Cardiac septum (tissue), 1 donor: ENCODE measurements at regions not wholly inside any gene's neighbourhood (a gene's known extent, or its start where the extent isn't known, plus 50 kb on each side); places are given as distances from the start of the nearest gene placed in this dataset.
"Not testable (repeated sequence)": the region's sequence is repeated elsewhere in the genome, so short reads cannot be mapped to it uniquely, and the experiment has no call there.

Experiments
- DNase-seq: peaks from one replicate; pipeline ENCODE4 v3.0.0-alpha.2; 2020; ENCODE audit warnings: low spot score
- intact Hi-C: fragments of 100-400 bp; cut with DNase I; formaldehyde crosslinking; loops from one replicate; pipeline ENCODE4 v1.14.0; 2022
- donor health status: DM: no; HTN: no; CAD: no.

DNA sequence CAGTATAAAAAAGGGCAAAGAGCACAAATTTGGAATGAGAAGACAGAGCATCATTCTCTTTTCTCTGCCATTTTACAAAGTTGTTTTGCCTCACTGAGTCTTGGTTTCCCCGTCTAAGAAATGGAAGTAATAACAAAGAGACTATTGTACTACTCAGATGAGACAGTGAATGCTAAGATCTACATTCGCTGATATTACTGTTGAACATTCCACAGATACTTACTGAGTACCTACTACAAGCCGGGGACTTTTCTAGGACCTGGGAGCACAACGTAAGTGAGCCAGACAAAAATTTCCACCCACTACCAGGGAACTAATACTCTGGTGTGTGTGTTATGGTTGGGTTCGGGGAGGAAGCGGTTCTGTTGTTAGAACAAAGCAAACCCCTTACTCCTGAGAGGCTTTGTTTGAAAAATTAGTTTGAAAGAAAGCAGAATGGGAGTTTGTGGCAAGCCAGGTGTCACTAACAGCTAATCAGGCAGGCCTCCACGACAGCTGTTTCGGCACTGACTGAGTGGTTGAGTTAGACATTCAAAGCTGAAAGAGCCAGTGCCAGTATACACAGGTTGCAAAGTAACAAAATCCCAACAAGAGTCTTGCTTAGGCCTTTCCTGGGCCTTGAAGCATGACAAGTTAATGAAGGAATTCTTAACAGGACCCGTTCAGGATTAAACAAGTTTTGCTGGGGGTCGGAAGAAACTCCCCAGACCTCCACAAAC is 458.3 kb downstream of the EDEM1 start:
- intact Hi-C loops: no loop called here
- DNase-seq: no peak

DNA sequence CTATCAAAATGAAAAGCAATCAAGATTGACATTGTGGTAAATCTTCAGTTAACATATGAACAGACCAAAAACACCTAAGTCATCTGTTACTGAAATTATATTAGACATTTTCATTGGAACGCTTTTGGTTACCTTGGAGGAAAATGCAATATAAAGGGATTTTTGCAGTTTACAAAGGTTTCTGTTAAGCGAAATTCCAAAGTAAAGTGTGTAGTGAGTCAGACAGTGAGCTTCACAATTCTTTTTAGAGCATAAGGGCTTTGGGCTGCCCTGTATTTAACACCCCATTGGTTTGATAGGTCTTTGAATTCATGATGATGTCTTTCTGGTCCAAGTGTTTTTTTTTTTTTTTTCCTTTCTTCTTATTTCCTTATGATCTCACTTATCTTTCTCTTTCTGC is 462.8 kb downstream of the EDEM1 start:
- intact Hi-C loops: no loop called here
- DNase-seq: no peak

DNA sequence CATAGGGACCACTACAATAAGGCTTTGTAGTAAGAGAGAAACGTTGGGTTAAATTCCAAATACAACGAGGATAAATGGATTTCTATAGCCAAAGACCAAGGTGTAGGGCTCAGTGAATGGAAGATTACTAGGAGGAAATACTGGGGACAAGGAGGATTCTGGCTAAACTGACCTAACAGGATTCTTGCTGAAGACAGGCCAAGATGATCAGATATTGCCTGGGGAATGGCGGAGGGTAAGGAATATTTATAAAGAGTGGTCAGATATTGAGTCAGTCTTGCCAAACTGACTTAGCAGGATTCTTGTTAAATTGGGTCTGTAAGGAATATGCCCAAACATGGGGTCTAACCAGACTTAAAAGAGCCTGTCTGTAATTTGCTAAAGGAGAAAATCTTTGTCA is 463.8 kb downstream of the EDEM1 start:
- intact Hi-C loops: no loop called here
- DNase-seq: no peak

DNA sequence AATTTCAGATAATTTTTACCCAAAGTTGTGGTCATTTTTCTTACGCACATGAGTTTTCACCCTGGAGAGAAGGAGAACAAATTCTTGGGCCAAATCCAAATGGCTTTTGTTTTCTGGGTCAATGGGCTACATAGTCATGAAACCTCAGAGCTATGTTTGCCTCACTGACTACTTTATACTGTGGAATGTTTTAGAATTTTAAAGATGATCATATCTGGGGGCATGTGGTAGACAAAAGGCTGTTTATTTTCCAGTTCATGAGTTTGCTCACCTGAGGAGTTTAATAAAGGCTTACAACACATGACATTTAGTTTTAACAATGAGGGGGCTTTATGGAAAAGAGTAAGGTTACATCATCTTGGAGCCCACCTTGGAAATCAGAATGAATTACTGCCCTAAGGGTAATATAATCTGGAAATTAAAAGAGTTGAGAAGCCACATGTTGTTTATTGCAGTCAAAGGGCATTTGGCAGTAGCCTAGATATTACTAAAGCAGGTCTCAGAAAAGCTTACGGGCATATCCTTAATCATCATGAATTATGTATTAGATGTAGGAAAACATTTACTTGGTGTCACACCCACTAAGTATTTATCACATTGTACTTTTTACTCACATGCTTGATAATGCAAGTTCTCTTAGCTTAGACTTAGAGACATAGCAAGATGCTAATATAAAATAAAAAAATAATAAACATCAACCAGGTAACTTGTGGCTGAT is 466.1 kb downstream of the EDEM1 start:
- intact Hi-C loops: no loop called here
- DNase-seq: no peak

DNA sequence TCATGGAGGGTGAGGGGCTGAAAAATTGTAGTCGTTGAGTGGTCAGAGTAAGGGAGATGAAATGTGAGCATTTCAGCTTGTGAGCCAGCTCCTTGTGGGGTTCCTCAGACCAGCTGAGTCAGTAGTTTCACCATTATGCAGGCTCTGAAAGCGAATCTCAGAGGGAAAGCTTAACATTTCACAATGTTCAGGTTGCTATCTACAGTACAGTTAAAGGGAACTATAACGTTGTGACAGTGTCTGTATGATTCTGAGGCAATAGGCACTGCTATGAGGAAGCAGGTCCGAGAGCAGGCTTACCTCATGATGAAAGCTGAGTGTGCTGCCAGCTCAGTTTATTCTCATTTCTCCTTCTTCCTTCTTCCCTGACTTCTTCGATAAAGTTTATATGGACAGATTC is 469.6 kb downstream of the EDEM1 start:
- intact Hi-C loops: no loop called here
- DNase-seq: no peak

DNA sequence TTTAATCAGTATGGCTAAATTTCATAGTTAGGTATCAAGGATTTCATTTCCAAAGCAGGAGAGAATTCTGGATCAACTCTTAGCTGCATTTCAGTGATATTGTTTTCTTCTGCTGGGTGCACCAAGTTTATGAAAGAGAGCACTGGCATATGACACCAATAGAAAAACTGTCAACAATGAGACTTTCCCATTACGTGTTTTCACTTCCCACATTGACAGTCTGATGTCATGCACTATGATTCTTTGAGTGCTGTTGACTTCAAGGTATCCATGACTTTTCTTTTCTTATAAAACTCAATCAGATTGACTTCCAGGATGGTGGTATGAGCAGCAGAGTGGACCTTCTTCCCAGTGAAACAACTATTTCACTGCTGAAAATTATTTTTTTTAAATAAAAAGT is 476.1 kb downstream of the EDEM1 start:
- intact Hi-C loops: no loop called here

DNA sequence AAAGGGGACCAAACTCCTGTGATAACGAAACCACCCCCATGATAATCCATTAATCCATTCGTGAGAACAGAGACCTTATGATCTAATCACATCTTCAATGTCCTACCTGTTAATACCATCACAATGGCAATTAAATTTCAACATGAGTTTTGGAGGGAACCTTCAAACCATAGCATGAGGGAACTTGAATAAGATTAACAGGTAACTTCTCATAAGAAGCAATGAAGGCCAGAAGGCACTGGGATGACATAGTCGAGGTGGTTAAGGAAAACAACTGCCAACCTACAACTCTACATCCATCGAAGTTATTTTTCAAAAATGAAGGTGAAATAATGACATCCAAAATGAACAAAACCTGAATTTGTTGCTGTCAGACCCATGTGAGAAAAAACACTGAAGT is 478.9 kb downstream of the EDEM1 start:
- no peak for DNase-seq

More for the DNA sequence above, 476.1 kb downstream of the EDEM1 start:
- DNase-seq: no peak

DNA sequence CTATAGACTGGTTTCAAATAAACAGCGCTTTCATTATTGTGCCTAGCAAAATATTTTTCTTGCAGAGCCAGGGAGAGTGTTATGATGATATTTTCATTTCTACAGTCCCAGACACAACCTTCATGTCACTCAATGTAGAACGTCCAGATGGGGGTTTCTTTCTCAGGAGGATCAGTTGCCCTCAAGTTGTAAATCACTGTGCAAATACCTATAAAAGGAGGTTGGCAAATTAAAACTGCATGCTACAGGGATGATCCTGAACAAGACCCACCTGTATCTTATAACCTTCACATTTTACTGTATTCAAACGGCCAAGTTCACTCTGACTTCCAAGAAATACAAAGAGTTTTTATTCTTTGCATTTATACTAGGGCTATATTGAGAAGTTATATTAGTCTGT is 486.0 kb downstream of the EDEM1 start:
- no peak for DNase-seq
- intact Hi-C loops: no loop called here

More for the DNA sequence above, 478.9 kb downstream of the EDEM1 start:
- intact Hi-C loops: no loop called here

DNA sequence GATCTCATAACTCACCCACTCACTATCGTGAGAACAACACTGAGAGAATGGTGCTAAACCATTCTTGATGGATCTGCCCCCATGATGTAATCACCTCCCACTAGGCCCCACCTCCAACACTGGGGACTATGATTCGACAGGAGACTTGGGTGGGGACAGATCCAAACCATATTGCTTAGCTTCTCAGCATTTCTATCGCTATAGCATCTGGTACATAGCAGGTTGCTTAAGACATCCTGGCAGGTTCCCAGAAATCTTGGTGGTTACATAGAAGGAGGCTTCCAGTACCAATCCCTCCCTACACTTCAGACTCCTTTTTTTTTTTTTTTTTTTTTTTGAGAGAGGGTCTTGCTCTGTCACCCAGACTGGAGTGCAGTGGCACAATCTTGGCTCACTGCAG is 487.8 kb downstream of the EDEM1 start:
- intact Hi-C loops: no loop called here

DNA sequence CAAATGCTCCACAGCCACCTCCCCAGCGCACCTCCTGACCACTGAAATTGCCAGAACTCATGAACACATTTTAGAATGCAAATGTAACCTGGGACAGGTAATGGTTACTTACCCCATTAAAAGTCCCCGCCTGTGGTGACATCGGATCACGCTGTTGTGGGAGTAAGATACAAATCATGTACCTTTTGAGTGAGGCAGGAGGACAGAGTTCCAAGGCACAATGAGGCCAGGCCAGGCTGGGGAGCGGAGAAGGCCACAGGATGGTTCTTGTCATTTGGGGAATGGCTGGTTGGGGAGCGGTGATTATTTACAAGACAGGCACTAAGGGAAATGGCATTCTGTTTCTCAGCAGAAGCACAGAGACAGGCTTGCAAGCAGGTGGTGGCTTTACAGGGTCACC is 490.0 kb downstream of the EDEM1 start:
- intact Hi-C loops: no loop called here
- DNase-seq: no peak

More for the DNA sequence above, 487.8 kb downstream of the EDEM1 start:
- no peak for DNase-seq

DNA sequence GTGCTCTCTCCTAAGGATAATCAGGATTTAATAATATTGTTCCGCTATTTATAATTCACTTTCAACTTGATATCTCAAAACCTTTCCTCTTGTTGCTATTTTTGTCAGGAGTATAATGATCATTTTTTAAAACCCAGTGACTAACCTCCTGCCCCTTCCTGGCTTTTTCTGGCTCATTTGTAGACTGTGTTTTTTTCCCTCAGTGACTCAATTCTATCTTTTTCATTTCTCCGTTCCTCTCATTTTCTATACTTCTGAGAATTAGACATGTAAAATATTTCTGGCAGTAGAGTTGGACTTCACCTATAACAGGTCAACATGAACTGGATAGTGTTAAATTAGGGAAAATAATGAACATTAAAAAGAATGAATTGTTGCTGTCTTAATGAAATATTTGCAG is 490.7 kb downstream of the EDEM1 start:
- intact Hi-C loops: no loop called here
- no peak for DNase-seq

DNA sequence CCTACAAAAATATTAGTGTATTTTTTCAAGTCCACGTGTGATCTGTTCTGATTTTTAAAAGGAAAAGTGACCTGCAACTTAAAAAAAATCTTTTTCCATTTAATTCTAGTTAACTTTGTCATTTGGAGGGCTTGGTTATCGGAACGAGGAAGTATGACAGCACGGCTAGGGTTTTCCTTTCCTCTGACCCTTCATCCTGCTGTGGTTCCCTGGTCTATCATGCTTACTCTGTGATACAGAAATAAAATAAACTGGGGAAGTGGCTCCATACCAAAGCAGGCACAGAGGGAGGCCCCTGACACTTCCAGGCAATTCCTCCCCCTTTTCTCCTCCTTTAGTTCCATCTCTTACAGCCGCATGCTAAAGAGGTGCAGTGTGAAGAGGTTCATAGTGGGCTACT is 491.3 kb downstream of the EDEM1 start:
- intact Hi-C loops: no loop called here

DNA sequence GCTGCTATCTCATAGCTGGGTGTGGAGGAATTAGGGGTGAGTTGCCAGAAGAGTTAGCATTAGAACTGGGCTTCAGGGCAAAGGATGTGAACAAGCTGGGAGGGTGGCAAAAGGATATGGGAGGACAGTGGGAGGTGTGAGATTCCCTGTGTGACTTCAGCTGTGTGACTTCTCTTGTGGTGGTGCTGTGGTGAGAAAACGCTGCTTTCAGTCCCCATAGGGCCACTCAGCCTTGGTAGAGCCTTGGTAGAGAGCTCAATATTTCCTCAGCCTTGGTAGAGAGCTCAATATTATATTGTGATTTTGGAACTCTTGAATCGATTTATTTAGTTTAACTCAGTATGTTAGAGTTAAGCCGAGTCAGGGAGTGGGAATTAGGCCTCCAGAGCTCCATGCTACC is 499.7 kb downstream of the EDEM1 start:
- intact Hi-C loops: no loop called here
- DNase-seq: no peak

More for the DNA sequence above, 491.3 kb downstream of the EDEM1 start:
- no peak for DNase-seq

DNA sequence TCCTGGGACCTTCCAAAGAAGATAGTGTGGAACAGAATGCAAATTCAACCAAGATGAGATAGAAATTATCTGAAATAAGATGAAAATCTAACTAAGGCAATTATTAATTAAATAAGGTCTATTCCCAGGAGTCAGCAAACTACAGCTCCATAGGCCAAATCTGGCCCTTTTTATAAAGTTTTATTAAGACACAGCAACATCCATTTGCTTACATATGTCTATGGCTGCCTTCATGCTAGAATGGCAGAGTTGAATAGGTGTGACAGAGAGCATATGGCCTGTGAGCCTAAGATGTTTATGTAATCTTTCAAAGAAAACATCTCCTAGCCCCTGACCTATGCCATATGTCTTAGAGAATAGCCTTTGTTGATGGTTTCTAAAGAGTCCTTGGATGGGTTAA is 503.0 kb downstream of the EDEM1 start:
- DNase-seq: no peak
- intact Hi-C loops: no loop called here

DNA sequence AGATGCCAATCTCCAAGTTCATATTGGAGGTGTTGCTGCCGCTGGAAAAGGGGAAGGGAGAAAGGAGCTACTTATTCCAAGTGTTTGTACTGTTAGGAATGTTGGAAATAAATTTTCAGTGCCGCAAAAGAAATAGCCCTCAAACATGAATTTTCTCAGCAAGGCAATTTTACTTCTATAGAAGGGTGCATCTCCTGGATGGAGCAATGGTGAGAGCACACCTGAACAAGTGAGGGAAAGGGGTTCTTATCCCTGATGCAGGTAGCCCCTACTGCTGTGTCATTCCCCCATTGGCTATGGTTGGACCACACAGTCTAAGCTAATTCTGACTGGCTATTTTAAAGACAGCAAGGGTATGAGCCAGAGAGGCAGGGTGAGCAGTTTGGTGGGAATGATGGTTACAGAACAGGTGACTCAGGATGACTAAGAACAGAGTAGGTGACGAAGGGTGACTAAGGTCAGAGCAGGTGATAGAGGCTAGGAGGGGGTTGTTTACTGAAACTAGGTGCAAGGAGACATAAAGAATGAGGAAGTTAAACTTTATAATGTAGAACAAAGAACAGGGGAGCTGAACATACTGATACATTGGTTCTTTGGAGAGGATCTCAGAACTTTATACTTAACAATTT is 503.5 kb downstream of the EDEM1 start:
- intact Hi-C loops: no loop called here
- no peak for DNase-seq

DNA sequence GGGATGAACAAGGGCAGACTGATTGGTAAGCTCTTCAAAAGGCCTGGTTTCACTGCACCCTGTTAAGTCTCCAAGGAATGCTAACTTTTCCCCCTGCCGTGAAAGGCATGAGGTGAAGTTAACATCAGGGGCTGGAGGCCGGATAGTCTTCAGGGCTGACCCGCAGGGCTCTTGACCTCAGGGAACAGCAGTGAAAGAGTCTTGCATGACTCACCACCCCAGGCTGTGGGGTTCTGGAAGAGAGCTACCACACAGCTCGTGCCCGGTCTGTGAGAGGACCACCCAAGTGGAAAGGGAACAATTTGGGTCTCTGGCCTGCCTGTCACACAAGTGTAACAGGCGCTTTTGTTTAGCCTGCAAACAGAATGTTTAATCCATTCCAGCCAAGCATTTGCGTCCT is 504.9 kb downstream of the EDEM1 start:
- intact Hi-C loops: no loop called here
- DNase-seq: no peak

DNA sequence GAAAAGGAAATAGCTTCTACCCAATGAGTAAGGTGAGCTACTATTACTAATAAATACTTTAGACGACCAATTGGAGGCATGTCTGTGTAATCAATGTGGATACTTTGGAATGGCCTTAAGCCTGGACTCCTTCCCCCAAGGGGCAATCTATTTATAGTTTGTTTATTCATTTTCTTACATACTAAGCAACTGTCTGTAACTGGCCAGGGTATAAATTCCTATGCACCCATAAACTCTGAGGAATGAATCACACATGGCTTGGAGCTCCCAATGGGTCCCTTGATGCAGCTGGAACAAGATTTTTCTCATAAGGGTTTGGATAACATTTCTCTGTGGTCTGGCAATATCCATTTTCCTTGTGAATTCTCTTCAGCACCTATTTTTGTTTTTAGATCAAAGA is 506.8 kb downstream of the EDEM1 start:
- DNase-seq: no peak
- intact Hi-C loops: no loop called here

DNA sequence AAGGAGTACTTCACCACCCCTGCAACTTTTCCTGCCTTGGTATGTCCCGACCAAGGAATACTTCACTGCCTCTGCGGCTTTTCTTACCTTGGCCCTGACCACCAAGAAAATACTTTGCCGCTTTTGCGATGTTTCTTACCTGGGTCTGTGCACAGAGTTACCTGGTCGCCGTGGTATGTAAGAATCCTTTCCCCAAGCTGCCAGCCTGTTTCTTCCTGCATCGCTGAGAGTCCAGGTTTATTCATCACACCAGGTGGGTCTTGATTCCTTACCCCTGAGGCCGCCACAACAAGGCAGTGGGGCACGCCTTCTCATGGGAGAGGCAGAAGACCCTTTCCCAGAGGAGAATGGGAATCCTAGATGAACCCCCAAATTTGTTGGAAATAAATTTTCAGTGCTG is 511.3 kb downstream of the EDEM1 start:
- no peak for DNase-seq
- intact Hi-C loops: no loop called here

DNA sequence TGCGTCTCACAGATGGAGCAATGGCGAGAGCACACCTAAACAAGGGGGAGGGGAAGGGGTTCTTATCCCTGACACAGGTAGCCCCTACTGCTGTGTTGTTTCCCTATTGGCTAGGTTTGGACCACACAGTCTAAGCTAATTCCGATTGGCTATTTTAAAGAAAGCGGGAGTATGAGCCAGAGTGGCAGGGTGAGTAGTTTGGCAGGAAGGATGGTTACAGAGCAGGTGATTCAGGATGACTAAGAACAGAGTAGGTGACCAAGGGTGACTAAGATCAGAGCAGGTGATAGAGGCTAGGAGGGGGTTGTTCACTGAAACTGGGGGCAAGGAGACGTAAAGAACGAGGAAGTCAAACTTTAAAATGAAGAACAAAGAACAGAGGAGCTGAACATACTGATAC is 511.8 kb downstream of the EDEM1 start:
- intact Hi-C loops: no loop called here
- no peak for DNase-seq

DNA sequence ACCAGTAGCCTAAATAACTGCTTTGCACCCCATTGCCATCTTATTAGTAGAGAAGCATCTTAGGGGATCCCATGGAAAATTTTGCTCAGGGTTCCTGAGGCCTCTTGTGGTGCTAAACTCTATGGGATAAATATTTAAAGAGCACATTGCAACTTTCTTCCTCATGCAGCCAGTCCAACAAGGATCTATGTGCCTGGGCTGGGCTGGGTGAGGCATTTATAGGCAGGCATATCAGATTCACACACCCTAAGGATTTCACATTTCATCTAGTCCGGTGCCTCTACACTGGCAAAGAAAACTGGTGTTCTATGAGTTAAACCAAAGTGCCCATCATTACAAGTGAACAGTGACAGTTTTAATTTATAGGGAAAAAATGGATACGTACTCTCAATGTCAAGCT is 512.3 kb downstream of the EDEM1 start:
- DNase-seq: no peak
- intact Hi-C loops: no loop called here

DNA sequence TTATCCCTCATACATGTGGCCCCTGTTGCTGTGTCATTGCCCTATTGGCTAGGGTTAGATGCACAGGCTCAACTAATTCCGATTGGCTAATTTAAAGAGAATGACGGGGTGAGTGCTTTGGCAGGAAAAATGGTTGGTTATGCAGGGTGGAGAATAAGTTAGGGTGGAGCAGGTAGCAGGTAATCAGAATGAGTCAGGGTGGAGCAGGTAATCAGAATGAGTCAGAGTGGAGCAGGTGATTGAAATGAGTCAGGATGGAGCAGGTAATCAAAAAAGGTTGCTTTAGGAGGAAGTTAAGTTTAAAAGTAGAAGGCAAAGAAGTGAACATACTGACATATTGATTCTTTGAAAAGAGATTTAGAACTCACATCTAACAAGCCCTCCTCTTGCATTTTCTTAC is 513.5 kb downstream of the EDEM1 start:
- DNase-seq, intact Hi-C loops: not testable (repeated sequence)
